ENCODE measurements at regions not wholly inside any gene's neighbourhood (a gene's known extent, or its start where the extent isn't known, plus 50 kb on each side); places are given as distances from the start of the nearest gene placed in this dataset.

GRCh38 chr4:12270546-12270945 is 841.9 kb upstream of the HS3ST1 start:
- DNase-seq = no peak

- no peak for DNase-seq
Measured at GRCh38 chr4:12265554-12265953, 836.9 kb upstream of the HS3ST1 start.

- no peak for DNase-seq
Measured at GRCh38 chr4:12260453-12260852, 831.8 kb upstream of the HS3ST1 start.

DNA sequence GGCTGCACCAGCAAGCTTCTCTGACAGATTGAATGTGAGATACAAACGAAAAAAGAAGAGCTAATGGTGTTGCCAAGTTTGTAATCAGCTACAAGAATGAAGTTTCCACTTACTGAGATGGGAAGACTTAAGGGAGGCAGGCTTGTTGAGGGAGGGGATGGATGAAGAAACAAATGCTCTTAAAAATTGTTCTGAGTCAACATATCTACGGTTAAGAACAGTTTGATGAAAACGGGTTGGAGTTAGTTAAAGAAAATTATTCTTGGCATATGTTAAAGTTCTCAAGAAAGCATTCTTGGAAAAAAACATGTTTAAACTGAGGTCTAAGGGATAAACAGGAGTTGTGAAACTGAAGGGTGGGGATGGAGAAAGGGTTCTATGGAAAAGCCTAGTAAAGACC is 816.3 kb upstream of the HS3ST1 start:
- no peak for DNase-seq

DNA sequence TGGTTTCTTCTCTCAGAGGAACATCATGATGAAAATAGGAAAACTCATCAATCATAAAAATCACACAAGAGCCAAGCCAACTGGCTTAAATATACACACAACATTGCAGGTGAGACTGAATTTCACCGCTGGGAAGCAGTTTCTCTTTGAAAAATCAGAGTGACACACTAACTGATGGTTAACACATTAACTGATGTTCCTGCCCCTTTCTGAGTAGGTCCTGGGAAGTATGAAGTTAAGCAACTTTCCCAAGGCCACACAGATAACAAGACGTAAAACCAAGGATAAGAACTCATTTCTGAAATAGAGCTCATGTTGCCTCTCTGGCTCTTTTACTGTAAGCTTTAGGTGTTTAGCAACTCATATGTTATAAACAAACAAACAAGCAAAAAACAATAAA is 813.7 kb upstream of the HS3ST1 start:
- no peak for DNase-seq

- DNase-seq = no peak
Measured at GRCh38 chr4:12239897-12240636, 811.4 kb upstream of the HS3ST1 start.

DNA sequence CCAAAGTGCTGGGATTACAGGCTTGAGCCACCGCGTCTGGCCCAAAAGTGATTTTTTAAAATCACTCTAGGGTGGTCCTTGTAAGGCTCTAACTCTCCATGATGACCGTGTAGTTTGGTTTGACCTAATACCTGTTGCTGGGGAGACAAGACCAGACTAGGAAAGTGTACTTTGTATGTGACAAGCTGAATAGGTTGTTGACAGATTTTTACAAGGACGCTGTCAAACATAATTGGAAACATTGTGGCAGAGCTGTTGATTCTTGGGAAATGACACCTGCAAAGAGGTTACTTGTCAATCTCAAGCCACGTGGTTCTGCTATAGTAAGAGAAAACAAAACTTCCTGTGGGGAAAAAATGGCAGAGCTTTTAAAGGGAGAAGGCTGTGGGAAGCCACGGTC is 802.4 kb upstream of the HS3ST1 start:
- no peak for DNase-seq

GRCh38 chr4:12221031-12221430 is 792.3 kb upstream of the HS3ST1 start:
- no peak for DNase-seq

DNA sequence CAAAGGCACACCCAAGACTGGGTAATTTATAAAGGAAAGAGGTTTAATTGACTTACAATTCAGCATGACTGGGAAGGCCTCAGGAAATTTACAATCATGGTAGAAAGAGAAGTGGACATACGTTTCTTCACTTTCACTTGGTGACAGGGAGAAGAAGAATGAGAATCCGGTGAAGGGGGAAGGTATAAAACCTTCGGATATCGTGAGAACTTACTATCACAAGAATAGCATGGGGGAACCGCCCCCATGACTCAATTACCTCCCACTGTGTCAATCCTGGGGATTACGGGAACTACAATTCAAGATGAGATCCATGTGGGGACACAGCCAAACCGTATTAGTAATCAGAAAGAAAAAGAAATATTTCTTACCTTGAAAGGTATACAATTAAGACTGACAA is 782.9 kb upstream of the HS3ST1 start:
- DNase-seq = no peak

DNA sequence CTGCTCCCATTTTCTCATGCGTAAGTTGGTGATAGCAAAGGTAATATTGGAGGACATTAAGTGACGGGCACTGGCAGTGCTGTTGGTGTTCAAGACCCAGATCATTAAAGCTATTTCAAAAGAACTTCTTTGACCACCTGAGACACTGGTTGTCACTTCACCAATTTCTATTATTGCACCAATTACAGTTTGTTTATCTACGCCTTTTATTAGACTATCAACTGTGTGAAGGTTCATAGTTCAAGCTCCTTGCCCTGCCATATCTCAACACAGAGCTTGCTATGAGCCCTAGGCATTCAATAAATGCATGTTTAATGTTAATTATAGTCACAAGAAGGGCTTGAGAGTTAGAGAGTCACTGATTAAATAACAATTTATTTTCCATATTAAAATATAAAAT is 778.7 kb upstream of the HS3ST1 start:
- no peak for DNase-seq

GRCh38 chr4:12206091-12206490 is 777.4 kb upstream of the HS3ST1 start:
- DNase-seq = no peak

GRCh38 chr4:12203945-12204344 is 775.3 kb upstream of the HS3ST1 start:
- DNase-seq = no peak

DNA sequence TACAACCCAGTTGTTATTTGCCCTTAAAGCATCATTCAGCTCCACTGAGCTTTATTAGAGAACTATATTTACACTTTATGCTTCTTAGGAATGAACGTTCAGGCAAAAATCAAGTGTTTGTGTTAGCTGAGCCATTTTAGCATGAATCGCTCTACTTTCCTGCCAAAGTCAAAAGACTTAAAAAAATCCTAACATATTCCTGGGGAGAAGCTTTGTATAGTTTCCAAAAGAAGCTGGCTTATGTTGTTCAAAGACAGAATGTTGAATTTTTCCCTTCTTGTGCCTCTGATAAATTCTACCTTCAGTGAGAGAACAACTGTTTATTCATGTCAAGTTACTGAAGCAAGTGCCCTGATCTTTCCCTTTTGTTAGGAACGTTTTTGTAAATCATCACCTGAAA is 771.5 kb upstream of the HS3ST1 start:
- DNase-seq = peak in 1 of 2 donors; percentile 35

- no peak for DNase-seq
Measured at GRCh38 chr4:12186526-12186925, 757.8 kb upstream of the HS3ST1 start.

DNA sequence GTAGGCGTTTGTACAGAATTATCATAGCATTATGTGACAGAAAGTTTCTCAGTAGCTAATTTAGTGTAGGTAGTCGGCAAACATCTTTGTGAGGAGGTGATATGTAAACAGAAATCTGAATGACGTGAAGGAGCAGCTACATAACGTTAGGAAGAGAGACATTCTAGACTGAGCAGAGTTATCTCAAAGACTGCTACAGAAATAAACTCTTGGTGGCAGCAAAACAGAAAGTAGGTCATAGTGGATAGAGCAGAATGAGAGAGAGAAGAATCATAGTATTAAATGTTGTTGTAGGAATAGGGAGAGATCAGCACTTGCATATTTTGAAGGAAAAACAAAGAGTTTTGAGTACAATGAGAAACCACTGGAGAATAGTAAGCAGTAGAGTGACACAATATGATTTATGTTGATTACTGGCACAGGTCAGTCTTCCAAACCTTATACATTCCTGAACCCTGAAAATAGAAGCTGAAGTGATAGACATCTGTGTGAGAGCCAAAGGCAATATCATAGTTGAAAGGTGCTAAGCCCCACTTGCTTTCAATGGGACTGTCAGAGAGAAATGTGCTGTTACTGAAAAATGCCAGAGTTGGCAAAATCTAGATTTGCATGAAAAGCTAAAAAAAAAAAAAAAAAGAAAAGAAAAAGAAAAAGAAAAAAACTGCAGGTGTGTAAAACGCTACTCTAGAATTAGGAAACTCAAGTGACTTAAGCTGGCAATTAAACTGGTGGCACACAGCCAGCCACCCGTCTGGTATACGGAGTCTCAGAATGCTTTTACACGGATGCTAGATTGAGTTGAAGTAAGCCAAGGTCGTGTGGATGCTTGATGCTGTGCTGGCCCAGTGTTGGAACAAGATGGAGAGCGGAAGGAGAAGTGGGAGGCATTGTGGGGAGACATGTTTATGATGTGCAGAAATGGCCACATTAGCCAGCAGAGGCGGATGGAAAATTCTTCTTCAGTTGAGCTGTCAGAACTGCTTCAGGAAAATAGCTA is 750.2 kb upstream of the HS3ST1 start:
- DNase-seq = no peak

- DNase-seq = no peak
Measured at GRCh38 chr4:12177416-12177815, 748.7 kb upstream of the HS3ST1 start.

DNA sequence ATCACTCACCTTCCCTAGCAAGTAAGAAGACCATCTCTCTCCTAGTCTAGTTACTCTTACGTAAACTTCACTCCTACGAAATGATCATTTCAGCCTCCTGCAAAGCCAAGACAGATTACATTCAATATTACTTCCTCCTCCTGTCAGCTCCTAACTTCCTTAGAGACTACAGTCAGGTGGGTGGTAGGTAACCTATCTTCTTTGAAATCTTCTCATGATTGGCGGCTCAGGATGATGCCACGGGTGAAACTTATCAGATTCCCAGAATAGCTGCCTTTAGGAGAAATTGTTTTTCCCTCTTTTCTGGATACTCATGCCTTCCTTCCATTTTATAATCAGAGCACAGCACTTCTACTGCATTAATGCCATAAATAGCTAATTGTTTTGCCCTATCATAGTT is 744.8 kb upstream of the HS3ST1 start:
- DNase-seq = no peak

DNA sequence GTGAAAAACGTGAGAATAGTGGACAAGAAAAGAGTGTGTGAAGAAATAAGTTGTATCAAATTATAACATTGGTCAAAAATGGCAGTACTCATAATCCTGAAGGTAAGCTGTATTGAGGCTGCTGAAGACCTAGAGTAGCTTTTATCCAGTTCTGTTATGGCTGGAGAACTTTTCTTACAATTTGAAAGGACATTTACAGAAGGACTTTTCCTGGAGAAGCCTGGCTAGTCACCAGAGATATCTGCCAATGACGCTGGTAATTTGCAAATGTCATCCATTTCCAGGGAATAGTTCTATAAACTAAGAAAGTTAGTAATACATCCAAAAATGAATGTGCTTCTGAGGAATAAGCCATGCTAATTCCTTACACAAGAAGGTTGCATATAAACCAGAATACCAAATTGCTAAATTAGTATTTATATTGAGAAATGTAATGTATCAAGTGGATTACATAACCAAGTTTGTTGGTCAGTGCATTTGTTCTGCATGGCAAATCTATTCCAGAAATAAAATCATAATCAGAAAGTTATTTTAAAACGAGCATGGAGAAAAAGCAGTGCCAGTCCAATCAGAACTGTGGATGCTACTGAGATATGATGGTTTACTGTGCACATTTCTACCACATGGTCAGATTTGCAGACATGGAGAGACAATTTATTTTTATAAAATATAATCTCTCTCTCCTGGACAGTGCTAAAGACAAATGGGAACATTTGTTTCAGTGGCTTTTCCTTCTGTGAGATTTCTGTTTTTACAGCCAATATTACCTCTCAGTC is 743.7 kb upstream of the HS3ST1 start:
- no peak for DNase-seq

DNA sequence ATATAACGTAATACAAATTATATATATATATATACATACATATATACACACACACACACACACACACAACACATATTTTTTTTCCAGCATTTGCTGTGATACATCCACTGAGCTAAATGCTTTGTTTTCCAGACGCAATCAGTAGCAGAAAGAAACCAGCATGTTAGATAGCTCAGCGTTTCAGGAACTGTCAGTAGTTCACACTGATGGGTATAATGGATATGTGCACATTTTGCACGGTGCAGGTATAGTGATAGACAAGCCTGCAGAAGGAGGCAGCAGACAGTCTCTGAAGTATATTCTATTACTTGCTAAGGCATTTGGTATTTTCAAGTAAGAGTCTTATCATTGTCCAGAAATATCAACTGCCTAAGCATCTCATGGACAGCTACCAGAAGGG is 741.6 kb upstream of the HS3ST1 start:
- DNase-seq = no peak

- no peak for DNase-seq
Measured at GRCh38 chr4:12165616-12166015, 736.9 kb upstream of the HS3ST1 start.

GRCh38 chr4:12146339-12146738 is 717.6 kb upstream of the HS3ST1 start:
- DNase-seq = no peak

DNA sequence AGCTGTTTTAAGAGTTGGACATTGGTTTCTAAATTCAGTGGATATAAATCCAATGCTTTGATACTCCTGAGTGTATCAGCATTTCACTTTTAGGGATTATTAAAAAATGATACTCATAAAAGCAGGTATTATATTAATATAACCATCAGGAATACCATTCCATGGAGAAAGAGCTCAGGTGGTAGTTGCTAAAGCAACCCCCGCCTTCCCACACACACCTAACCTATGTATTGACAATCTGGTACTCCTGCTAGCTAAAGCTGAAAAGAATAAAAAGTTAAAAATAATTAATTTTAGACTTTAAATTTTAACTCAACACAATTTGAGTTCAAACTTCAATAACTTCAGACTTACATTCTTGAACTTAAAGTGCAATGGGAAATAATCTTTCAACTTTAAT is 717.1 kb upstream of the HS3ST1 start:
- no peak for DNase-seq

DNA sequence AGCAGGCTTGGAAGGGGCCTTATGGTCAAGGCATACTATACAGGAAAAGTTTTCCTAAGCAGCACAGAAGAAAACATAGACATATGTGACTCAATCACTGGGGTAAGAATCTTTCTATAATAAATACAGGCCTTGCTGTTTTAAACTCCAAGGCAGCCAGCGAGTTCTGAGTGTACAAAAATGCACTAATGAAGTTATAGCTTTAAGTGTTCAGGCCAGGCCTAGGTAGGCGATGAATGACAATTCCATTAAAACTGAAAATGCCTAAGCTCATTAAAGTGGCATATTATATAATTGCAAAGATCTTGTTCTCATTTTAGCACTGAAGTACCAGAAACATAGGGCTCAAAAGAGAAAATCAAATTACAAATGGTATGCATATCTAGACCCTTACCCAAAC is 716.4 kb upstream of the HS3ST1 start:
- DNase-seq = no peak

Data from hippocampal formation (tissue), 2 donors.